IMR-90 (cell line): ENCODE measurements at regions not wholly inside any gene's neighbourhood (a gene's known extent, or its start where the extent isn't known, plus 50 kb on each side); places are given as distances from the start of the nearest gene placed in this dataset.

Source experiments
- ATAC-seq: fragments of 200-7000 bp; cut with Tn5 transposase; 2 replicates; pipeline ENCODE4 v1.9.1; 2020; ENCODE audit warnings: low read depth, mild to moderate bottlenecking, moderate library complexity
- BruUV-seq: library from RNA; stranded (reverse); fragments of 400-500 nt; replicated peaks from 2 replicates; lab custom pipeline; 2021; lab: Mats Ljungman, UMichigan
- CTCF ChIA-PET: fragments of 300-600 bp; formaldehyde crosslinking; extraction: SDS; loops from one replicate; lab custom pipeline; 2021; ENCODE audit warnings: antibody characterized with exemption; lab: Yijun Ruan, JAX
- POLR2A ChIA-PET: fragments of 300-600 bp; sonication (Branson Sonifier 250); formaldehyde crosslinking; loops from one replicate; lab custom pipeline; 2022; ENCODE audit warnings: antibody characterized with exemption; ENCODE audit not compliant: unreplicated experiment; lab: Charles Lee
- DNase-seq: peaks from one replicate; pipeline ENCODE4 v3.0.0; 2013
- H2AFZ ChIP-seq: replicated peaks from 2 replicates; pipeline ENCODE3; 2013; ENCODE audit warnings: low read length, mild to moderate bottlenecking; ENCODE audit not compliant: poor library complexity
- H2AK5ac ChIP-seq: 2 replicates; pipeline ENCODE4 v1.6.1; 2013; ENCODE audit warnings: low read depth, low read length, inconsistent platforms
- H2AK9ac ChIP-seq: replicated peaks from 2 replicates; pipeline ENCODE3; 2013; ENCODE audit warnings: mild to moderate bottlenecking, low read depth, low read length, moderate library complexity; ENCODE audit not compliant: poor library complexity
- H2BK120ac ChIP-seq: 2 replicates; pipeline ENCODE4 v1.6.1; 2013; ENCODE audit warnings: low read depth, low read length, inconsistent platforms
- H2BK15ac ChIP-seq: 3 replicates; pipeline ENCODE4 v1.6.1; 2013; ENCODE audit warnings: low read depth, low read length, inconsistent platforms
- H2BK20ac ChIP-seq: 2 replicates; pipeline ENCODE4 v1.6.1; 2013; ENCODE audit warnings: low read depth, mild to moderate bottlenecking, inconsistent platforms, low read length, moderate library complexity
- H2BK5ac ChIP-seq: 2 replicates; pipeline ENCODE4 v1.6.1; 2013; ENCODE audit warnings: mild to moderate bottlenecking, low read depth, low read length, inconsistent platforms; ENCODE audit not compliant: poor library complexity, severe bottlenecking
- H3K14ac ChIP-seq: replicated peaks from 2 replicates; pipeline ENCODE4 v1.6.1; 2013; ENCODE audit warnings: low read depth, low read length, inconsistent platforms
- H3K18ac ChIP-seq: 2 replicates; pipeline ENCODE4 v1.6.1; 2013; ENCODE audit warnings: low read depth, low read length, control low read depth
- H3K23ac ChIP-seq: 2 replicates; pipeline ENCODE4 v1.6.1; 2013; ENCODE audit warnings: low read depth, low read length, inconsistent platforms
- H3K27ac ChIP-seq: 2 replicates; pipeline ENCODE4 v1.5.1; 2013; ENCODE audit warnings: mild to moderate bottlenecking, control low read depth, low read length; ENCODE audit not compliant: insufficient read depth
- H3K27me3 ChIP-seq: 2 replicates; pipeline ENCODE4 v1.6.1; 2013; ENCODE audit warnings: low read length; ENCODE audit not compliant: control insufficient read depth, insufficient read depth
- H3K36me3 ChIP-seq: 2 replicates; pipeline ENCODE4 v1.6.1; 2013; ENCODE audit warnings: low read length, mixed read lengths; ENCODE audit not compliant: control insufficient read depth, insufficient read depth
- H3K4ac ChIP-seq: 2 replicates; pipeline ENCODE4 v1.6.1; 2013; ENCODE audit warnings: low read depth, low read length, inconsistent platforms
- H3K4me1 ChIP-seq: 2 replicates; pipeline ENCODE4 v1.6.1; 2013; ENCODE audit warnings: low read length, mixed read lengths; ENCODE audit not compliant: control insufficient read depth, insufficient read depth
- H3K4me2 ChIP-seq: 2 replicates; pipeline ENCODE4 v1.6.1; 2013; ENCODE audit warnings: low read depth, mild to moderate bottlenecking, control low read depth, low read length, moderate library complexity
- H3K4me3 ChIP-seq: 2 replicates; pipeline ENCODE4 v1.5.1; 2013; ENCODE audit warnings: low read depth, mild to moderate bottlenecking, control low read depth, low read length, moderate library complexity; ENCODE audit not compliant: insufficient read depth
- H3K56ac ChIP-seq: 2 replicates; pipeline ENCODE4 v1.6.1; 2013; ENCODE audit warnings: low read length, inconsistent platforms; ENCODE audit not compliant: insufficient read depth; ENCODE audit errors: extremely low read depth
- H3K79me1 ChIP-seq, 2 experiments: 2 replicates each; pipeline ENCODE4 v1.6.1; 2013; ENCODE audit warnings: low read length in 2 of 2, inconsistent platforms in 1 of 2, low read depth in 1 of 2
- H3K9ac ChIP-seq: 2 replicates; pipeline ENCODE4 v1.6.1; 2013; ENCODE audit warnings: low read depth, low read length, control low read depth
- H3K9me1 ChIP-seq: 2 replicates; pipeline ENCODE4 v1.6.1; 2013; ENCODE audit warnings: low read length, inconsistent platforms; ENCODE audit not compliant: insufficient read depth
- H3K9me3 ChIP-seq: 2 replicates; pipeline ENCODE4 v1.6.1; 2013; ENCODE audit warnings: low read length; ENCODE audit not compliant: control insufficient read depth, insufficient read depth
- H4K20me1 ChIP-seq: 2 replicates; pipeline ENCODE4 v1.6.1; 2013; ENCODE audit warnings: low read length, inconsistent platforms; ENCODE audit not compliant: insufficient read depth
- H4K5ac ChIP-seq: 2 replicates; pipeline ENCODE4 v1.6.1; 2013; ENCODE audit warnings: mild to moderate bottlenecking, low read depth, low read length, control low read depth
- H4K8ac ChIP-seq, 2 experiments: 2 replicates each; pipeline ENCODE4 v1.6.1; 2013; ENCODE audit warnings: low read depth in 2 of 2, low read length in 2 of 2, control low read depth in 1 of 2, inconsistent platforms in 1 of 2
- H4K91ac ChIP-seq: 2 replicates; pipeline ENCODE4 v1.6.1; 2013; ENCODE audit warnings: low read depth, low read length, inconsistent platforms; ENCODE audit not compliant: insufficient read depth
- BHLHE40 ChIP-seq: fragments of 150-350 bp; IDR thresholded peaks from 2 replicates; pipeline ENCODE4 v1.6.1; 2016; ENCODE audit warnings: mild to moderate bottlenecking, low read depth, low read length
- CTCF ChIP-seq: conservative IDR thresholded peaks from 2 replicates; pipeline ENCODE4 v1.5.1; 2012; ENCODE audit warnings: mild to moderate bottlenecking, low read depth, low read length, improper control_type of control experiment
- ELK1 ChIP-seq: fragments of 150-350 bp; IDR thresholded peaks from 2 replicates; pipeline ENCODE4 v1.6.1; 2016; ENCODE audit warnings: low read depth, mild to moderate bottlenecking, low read length, moderate library complexity, borderline replicate concordance
- FOS ChIP-seq: fragments of 150-350 bp; IDR thresholded peaks from 2 replicates; pipeline ENCODE4 v1.6.1; 2016; ENCODE audit warnings: low read depth, low read length
- MAFK ChIP-seq: IDR thresholded peaks from 2 replicates; pipeline ENCODE4 v1.6.1; 2012; ENCODE audit warnings: low read depth, low read length, improper control_type of control experiment
- MAZ ChIP-seq: IDR thresholded peaks from 2 replicates; pipeline ENCODE4 v1.6.1; 2012; ENCODE audit warnings: low read depth, mild to moderate bottlenecking, low read length, improper control_type of control experiment, moderate library complexity, borderline replicate concordance
- MXI1 ChIP-seq: IDR thresholded peaks from 2 replicates; pipeline ENCODE4 v1.6.1; 2012; ENCODE audit warnings: low read depth, mild to moderate bottlenecking, low read length, moderate library complexity, borderline replicate concordance
- NFE2L2 ChIP-seq: fragments of 150-350 bp; IDR thresholded peaks from 2 replicates; pipeline ENCODE4 v1.6.1; 2016; ENCODE audit warnings: low read depth, mild to moderate bottlenecking, low read length
- RCOR1 ChIP-seq: IDR thresholded peaks from 2 replicates; pipeline ENCODE4 v1.6.1; 2012; ENCODE audit warnings: mild to moderate bottlenecking, low read length, improper control_type of control experiment; ENCODE audit not compliant: insufficient replicate concordance
- SMC3 ChIP-seq: fragments of 150-350 bp; IDR thresholded peaks from 2 replicates; pipeline ENCODE4 v1.6.1; 2016; ENCODE audit warnings: low read depth, mild to moderate bottlenecking, antibody characterized with exemption, low read length, moderate library complexity
- WGBS, 2 experiments: methylation state at CpG; one replicate each; pipeline versions ENCODE4 v1.1.5 to v1.1.7; 2013; ENCODE audit warnings: missing lambda C conversion rate in 2 of 2; ENCODE audit not compliant: insufficient read length in 1 of 2; ENCODE audit errors: extremely low coverage in 2 of 2; 5-methylcytosine and 5-hydroxymethylcytosine counted together
- dilution Hi-C: fragments of 300-500 bp; cut with HindIII; formaldehyde crosslinking; loops from one replicate; pipeline ENCODE4 v1.14.3; 2018; ENCODE audit warnings: low sequenced_read_pairs; ENCODE audit not compliant: unreplicated experiment
- in situ Hi-C: fragments of 300-500 bp; cut with MboI; formaldehyde crosslinking; loops from 3 replicates; pipeline ENCODE4 v1.14.3; 2019; ENCODE audit warnings: low sequenced_read_pairs, inconsistent platforms, mixed read lengths
- intact Hi-C: fragments of 100-400 bp; cut with micrococcal nuclease; formaldehyde crosslinking; loops from 2 replicates; pipeline ENCODE4 v1.10.0; 2022
- TF ChIP-seq, protein P1 (sequence below): fragments of 150-350 bp; IDR thresholded peaks from 2 replicates; pipeline ENCODE4 v1.6.1; 2017; ENCODE audit warnings: mild to moderate bottlenecking, antibody characterized with exemption, low read length, low read depth

GRCh38 chr3:180196658-180197057 is 159.9 kb upstream of the PEX5L start:
- no peak overlapping the region for H3K18ac ChIP-seq
- no peak overlapping the region for H2BK5ac ChIP-seq
- H4K91ac ChIP-seq, result no peak overlapping the region
- no peak overlapping the region for H2BK15ac ChIP-seq
- no peak overlapping the region for H2BK120ac ChIP-seq
- ChIA-PET POLR2A (no interaction called here), CTCF (no interaction called here)
- no peak overlapping the region for H3K56ac ChIP-seq
- no peaks in the 10 kb centered on the region for H3K79me1 ChIP-seq
- no peaks in the 10 kb centered on the region for H4K20me1 ChIP-seq
- H2AK9ac ChIP-seq, result no peak overlapping the region
- H2AFZ ChIP-seq, result no peak overlapping the region
- WGBS, 2 experiments, result no CpG with 5 or more reads among the region's 1 CpG
- H3K36me3 ChIP-seq, result no peaks in the 10 kb centered on the region
- no peak for TF ChIP-seq SMC3
- TF ChIP-seq BHLHE40, result no peak
- TF ChIP-seq ELK1, result no peak
- no peak for TF ChIP-seq FOS
- TF ChIP-seq MAFK, result no peak
- TF ChIP-seq MAZ, result no peak
- TF ChIP-seq CTCF, result no peak
- TF ChIP-seq, protein P1, sequence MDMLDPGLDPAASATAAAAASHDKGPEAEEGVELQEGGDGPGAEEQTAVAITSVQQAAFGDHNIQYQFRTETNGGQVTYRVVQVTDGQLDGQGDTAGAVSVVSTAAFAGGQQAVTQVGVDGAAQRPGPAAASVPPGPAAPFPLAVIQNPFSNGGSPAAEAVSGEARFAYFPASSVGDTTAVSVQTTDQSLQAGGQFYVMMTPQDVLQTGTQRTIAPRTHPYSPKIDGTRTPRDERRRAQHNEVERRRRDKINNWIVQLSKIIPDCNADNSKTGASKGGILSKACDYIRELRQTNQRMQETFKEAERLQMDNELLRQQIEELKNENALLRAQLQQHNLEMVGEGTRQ, result no peak
- no peak for TF ChIP-seq MXI1
- no peak for TF ChIP-seq NFE2L2
- no peak for TF ChIP-seq RCOR1
- H3K9me1 ChIP-seq, result no peaks in the 10 kb centered on the region
- dilution Hi-C loops, result no loop called here
- H3K14ac ChIP-seq, result no peak overlapping the region
- no peak overlapping the region for H3K27ac ChIP-seq
- in situ Hi-C loops, result no loop called here
- DNase-seq, result no peak
- no peak overlapping the region for H2BK20ac ChIP-seq
- no TSS peak for BruUV-seq
- H3K4me3 ChIP-seq, result no peak overlapping the region
- H4K8ac ChIP-seq, result no peak overlapping the region
- no peak overlapping the region for H3K9ac ChIP-seq
- H3K9me3 ChIP-seq, result peaks cover 5% of the 10 kb centered on the region
- H3K4ac ChIP-seq, result no peak overlapping the region
- H2AK5ac ChIP-seq, result no peak overlapping the region
- no peak overlapping the region for H3K23ac ChIP-seq
- H3K4me1 ChIP-seq, result no peaks in the 10 kb centered on the region
- no peak overlapping the region for H3K4me2 ChIP-seq
- intact Hi-C loops, result no loop called here
- no peak overlapping the region for H4K5ac ChIP-seq
- ATAC-seq, result no peak
- H3K27me3 ChIP-seq, result no peaks in the 10 kb centered on the region
